Trophoblast cell (in vitro differentiated cells and primary cell): ENCODE measurements at regions not wholly inside any gene's neighbourhood (a gene's known extent, or its start where the extent isn't known, plus 50 kb on each side); places are given as distances from the start of the nearest gene placed in this dataset.
"Not testable (repeated sequence)": the region's sequence is repeated elsewhere in the genome, so short reads cannot be mapped to it uniquely, and the experiment has no call there.

Experiments used
- DNase-seq, 2 donors: peaks; one replicate each; pipeline ENCODE4 v3.0.0-alpha.2; 2016
- H2AFZ ChIP-seq: 2 replicates; pipeline ENCODE4 v1.6.1; 2013; ENCODE audit warnings: low read length, moderate library complexity, mild to moderate bottlenecking; ENCODE audit not compliant: insufficient read depth, poor library complexity
- H2AK5ac ChIP-seq: 2 replicates; pipeline ENCODE4 v1.6.1; 2013; ENCODE audit warnings: mild to moderate bottlenecking, low read length
- H2BK120ac ChIP-seq: 2 replicates; pipeline ENCODE4 v1.6.1; 2013; ENCODE audit warnings: low read length, mild to moderate bottlenecking, moderate library complexity; ENCODE audit not compliant: insufficient read depth, poor library complexity
- H2BK12ac ChIP-seq: 2 replicates; pipeline ENCODE4 v1.6.1; 2013; ENCODE audit warnings: mild to moderate bottlenecking, low read length, moderate library complexity
- H2BK5ac ChIP-seq: 2 replicates; pipeline ENCODE4 v1.6.1; 2013; ENCODE audit warnings: low read length, low read depth, moderate library complexity, mild to moderate bottlenecking; ENCODE audit not compliant: poor library complexity
- H3K14ac ChIP-seq: 2 replicates; pipeline ENCODE4 v1.6.1; 2013; ENCODE audit warnings: mild to moderate bottlenecking, low read length
- H3K18ac ChIP-seq: 2 replicates; pipeline ENCODE4 v1.6.1; 2013; ENCODE audit warnings: mild to moderate bottlenecking, low read length
- H3K23ac ChIP-seq: 2 replicates; pipeline ENCODE4 v1.6.1; 2013; ENCODE audit warnings: low read length
- H3K27ac ChIP-seq: 2 replicates; pipeline ENCODE4 v1.5.1; 2013; ENCODE audit warnings: low read depth, mild to moderate bottlenecking, inconsistent platforms, low read length, moderate library complexity
- H3K27me3 ChIP-seq: 2 replicates; pipeline ENCODE4 v1.6.1; 2013; ENCODE audit warnings: inconsistent platforms, mild to moderate bottlenecking, low read length, moderate library complexity; ENCODE audit not compliant: insufficient read depth
- H3K36me3 ChIP-seq, 2 experiments: 1 replicate in 1 of 2; 2 replicates in 1 of 2; pipeline ENCODE4 v1.6.1; 2013; ENCODE audit warnings: low read length in 2 of 2, mild to moderate bottlenecking in 2 of 2, moderate library complexity in 1 of 2; ENCODE audit not compliant: insufficient read depth in 2 of 2, control insufficient read depth in 1 of 2
- H3K4ac ChIP-seq: 2 replicates; pipeline ENCODE4 v1.6.1; 2013; ENCODE audit warnings: low read depth, mild to moderate bottlenecking, low read length, moderate library complexity
- H3K4me1 ChIP-seq, 2 experiments: 1 replicate in 1 of 2; 2 replicates in 1 of 2; pipeline ENCODE4 v1.6.1; 2013; ENCODE audit warnings: low read length in 2 of 2, mild to moderate bottlenecking in 2 of 2, moderate library complexity in 1 of 2; ENCODE audit not compliant: insufficient read depth in 2 of 2, control insufficient read depth in 1 of 2
- H3K4me2 ChIP-seq: 2 replicates; pipeline ENCODE4 v1.6.1; 2013; ENCODE audit warnings: inconsistent platforms, mild to moderate bottlenecking, low read length, moderate library complexity
- H3K4me3 ChIP-seq: 2 replicates; pipeline ENCODE4 v1.5.1; 2013; ENCODE audit warnings: mild to moderate bottlenecking, low read depth, low read length, inconsistent platforms
- H3K79me1 ChIP-seq: one replicate; pipeline ENCODE4 v1.6.1; 2013; ENCODE audit warnings: low read length
- H3K79me2 ChIP-seq: 2 replicates; pipeline ENCODE4 v1.6.1; 2013; ENCODE audit warnings: low read length, mild to moderate bottlenecking; ENCODE audit not compliant: control insufficient read depth, insufficient read depth, poor library complexity
- H3K9ac ChIP-seq: 2 replicates; pipeline ENCODE4 v1.6.1; 2013; ENCODE audit warnings: mild to moderate bottlenecking, low read length
- H3K9me3 ChIP-seq: 2 replicates; pipeline ENCODE4 v1.6.1; 2013; ENCODE audit warnings: low read depth, mild to moderate bottlenecking, control low read depth, inconsistent platforms, low read length; ENCODE audit not compliant: insufficient read depth
- H4K12ac ChIP-seq: 2 replicates; pipeline ENCODE4 v1.6.1; 2013; ENCODE audit warnings: low read depth, mild to moderate bottlenecking, low read length, moderate library complexity
- H4K8ac ChIP-seq: 2 replicates; pipeline ENCODE4 v1.6.1; 2013; ENCODE audit warnings: low read depth, mild to moderate bottlenecking, low read length, moderate library complexity
- H4K91ac ChIP-seq: one replicate; pipeline ENCODE4 v1.6.1; 2013; ENCODE audit warnings: low read depth, mild to moderate bottlenecking, low read length, moderate library complexity
- WGBS: extraction: QIAGEN DNeasy Blood & Tissue Kit; methylation state at CpG from one replicate; pipeline ENCODE4 v1.1.7; 2013; ENCODE audit warnings: missing lambda C conversion rate; ENCODE audit not compliant: insufficient read length, insufficient coverage; ENCODE audit errors: extremely low coverage; 5-methylcytosine and 5-hydroxymethylcytosine counted together

GRCh38 chr18:23324056-23324811 is 128.9 kb upstream of the RIOK3 start:
- Histone ChIP-seq H2AFZ (no peak overlapping the region), H3K23ac (no peak overlapping the region), H2AK5ac (no peak overlapping the region), H4K8ac (no peak overlapping the region), H3K4ac (no peak overlapping the region), H3K9me3 (no peaks in the 10 kb centered on the region), H3K4me1 (peaks cover 0 to 4% of the 10 kb centered on the region in 2 experiments), H2BK120ac (no peak overlapping the region), H3K79me2 (no peaks in the 10 kb centered on the region), H3K27me3 (no peaks in the 10 kb centered on the region), H3K14ac (no peak overlapping the region), H2BK5ac (no peak overlapping the region), H3K36me3 (no peaks in the 10 kb centered on the region), H3K18ac (no peak overlapping the region), H3K4me2 (no peak overlapping the region), H3K4me3 (no peak overlapping the region), H3K9ac (no peak overlapping the region), H4K91ac (no peak overlapping the region), H3K79me1 (no peaks in the 10 kb centered on the region), H3K27ac (no peak overlapping the region), H2BK12ac (no peak overlapping the region), H4K12ac (no peak overlapping the region)
- WGBS: 100% methylated on average over 1 of the region's 11 CpGs
- no peak for DNase-seq

- Histone ChIP-seq H3K79me2 (no peaks in the 10 kb centered on the region), H3K4me1 (peaks cover 0 to 4% of the 10 kb centered on the region in 2 experiments), H4K12ac (no peak overlapping the region), H3K23ac (no peak overlapping the region), H2BK120ac (no peak overlapping the region), H4K91ac (no peak overlapping the region), H3K9ac (no peak overlapping the region), H3K79me1 (no peaks in the 10 kb centered on the region), H3K4me2 (no peak overlapping the region), H2BK12ac (no peak overlapping the region), H2AFZ (no peak overlapping the region), H2AK5ac (no peak overlapping the region), H3K27me3 (no peaks in the 10 kb centered on the region), H3K14ac (no peak overlapping the region), H3K18ac (no peak overlapping the region), H2BK5ac (no peak overlapping the region), H3K9me3 (no peaks in the 10 kb centered on the region), H3K4ac (no peak overlapping the region), H4K8ac (no peak overlapping the region), H3K4me3 (no peak overlapping the region), H3K36me3 (no peaks in the 10 kb centered on the region), H3K27ac (no peak overlapping the region)
- no peak for DNase-seq
- no CpG with 5 or more reads among the region's 4 CpGs for WGBS
These were observed 128.2 kb upstream of the RIOK3 start for GRCh38 chr18:23324861-23325260.

- H3K18ac ChIP-seq, H3K14ac ChIP-seq, H4K12ac ChIP-seq, DNase-seq, H3K4me3 ChIP-seq, H3K36me3 ChIP-seq, H3K79me1 ChIP-seq, H3K79me2 ChIP-seq, H2AFZ ChIP-seq, H3K4ac ChIP-seq, H3K9ac ChIP-seq, H3K9me3 ChIP-seq, H4K91ac ChIP-seq, H3K4me2 ChIP-seq, H2AK5ac ChIP-seq, H3K23ac ChIP-seq, H4K8ac ChIP-seq, H3K27me3 ChIP-seq, H2BK12ac ChIP-seq, H3K27ac ChIP-seq, H2BK5ac ChIP-seq, H2BK120ac ChIP-seq: not testable (repeated sequence)
- no CpG with 5 or more reads among the region's 3 CpGs for WGBS
- H3K4me1 ChIP-seq: peaks cover 12 to 13% of the 10 kb centered on the region in 2 experiments
These were observed 123.4 kb upstream of the RIOK3 start for GRCh38 chr18:23329671-23330070.

DNA sequence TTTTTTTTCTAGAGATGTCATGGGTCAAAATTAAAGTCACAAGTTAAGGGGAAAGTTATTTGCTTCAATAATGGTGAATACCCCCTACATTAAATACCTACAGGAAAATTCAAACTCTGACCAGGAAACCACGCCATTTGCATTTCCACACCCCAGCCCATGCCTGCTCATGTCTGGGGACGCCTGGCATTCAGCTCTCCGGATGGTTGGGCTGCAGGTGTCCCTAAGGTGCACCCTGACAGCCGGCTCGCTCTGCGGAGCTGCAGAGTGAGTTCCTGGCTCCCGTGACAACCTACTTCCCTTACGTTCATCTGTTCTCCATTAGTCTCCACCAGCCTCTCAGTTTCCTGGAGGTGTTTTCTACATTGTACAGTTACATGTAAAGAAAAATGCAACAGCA is 122.7 kb upstream of the RIOK3 start:
- Histone ChIP-seq H2AK5ac (peak overlapping the region; percentile 29), H4K8ac (peak overlapping the region; percentile 29), H3K27me3 (no peaks in the 10 kb centered on the region), H3K79me1 (no peaks in the 10 kb centered on the region), H4K12ac (no peak overlapping the region), H3K27ac (no peak overlapping the region), H3K36me3 (no peaks in the 10 kb centered on the region), H2BK5ac (no peak overlapping the region), H3K18ac (no peak overlapping the region), H2BK12ac (no peak overlapping the region), H3K9me3 (no peaks in the 10 kb centered on the region), H3K4me3 (no peak overlapping the region), H3K4ac (no peak overlapping the region), H3K23ac (no peak overlapping the region), H3K79me2 (no peaks in the 10 kb centered on the region), H3K9ac (no peak overlapping the region), H4K91ac (peak overlapping the region; percentile 42), H3K14ac (no peak overlapping the region), H2AFZ (no peak overlapping the region), H2BK120ac (no peak overlapping the region), H3K4me2 (no peak overlapping the region), H3K4me1 (peaks cover 12 to 13% of the 10 kb centered on the region in 2 experiments)
- WGBS: no CpG with 5 or more reads among the region's 8 CpGs
- no peak for DNase-seq
